SK-N-SH (cell line): ENCODE measurements at regions not wholly inside any gene's neighbourhood (a gene's known extent, or its start where the extent isn't known, plus 50 kb on each side); places are given as distances from the start of the nearest gene placed in this dataset.

Source experiments
- CHD2 ChIP-seq: fragments of 150-350 bp; IDR thresholded peaks from 2 replicates; pipeline ENCODE4 v1.6.1; 2018; ENCODE audit warnings: low read length; ENCODE audit not compliant: partially characterized antibody
- CTCF ChIP-seq: fragments of 200-600 bp; sonication (generic); IDR thresholded peaks from 2 replicates; pipeline ENCODE4 v1.6.1; 2017; ENCODE audit warnings: antibody characterized with exemption, mild to moderate bottlenecking, moderate library complexity
- EP300 ChIP-seq, 2 experiments: IDR thresholded peaks; 2 replicates each; pipeline versions ENCODE4 v1.4.0 to v1.6.1; 2012; ENCODE audit warnings: borderline replicate concordance in 1 of 2, low read depth in 1 of 2, low read length in 1 of 2
- EZH2phosphoT487 ChIP-seq: fragments of 200-600 bp; sonication (generic); IDR thresholded peaks from 2 replicates; pipeline ENCODE4 v1.6.1; 2017; ENCODE audit warnings: low read depth, mixed run types, mild to moderate bottlenecking, antibody characterized with exemption, moderate library complexity, borderline replicate concordance
- JUND ChIP-seq: IDR thresholded peaks from 2 replicates; pipeline ENCODE4 v1.4.0; 2012
- POLR2AphosphoS5 ChIP-seq: IDR thresholded peaks from 2 replicates; pipeline ENCODE4 v1.6.1; 2012; ENCODE audit warnings: low read depth, low read length
- REST ChIP-seq: IDR thresholded peaks from 2 replicates; pipeline ENCODE4 v1.6.1; 2012; ENCODE audit warnings: mild to moderate bottlenecking, low read depth, low read length, moderate library complexity
- RFX5 ChIP-seq: IDR thresholded peaks from 2 replicates; pipeline ENCODE4 v1.6.1; 2012; ENCODE audit warnings: mild to moderate bottlenecking, improper control_type of control experiment, low read length
- SIN3A ChIP-seq: IDR thresholded peaks from 2 replicates; pipeline ENCODE4 v1.6.1; 2012; ENCODE audit warnings: low read depth, mild to moderate bottlenecking, low read length, moderate library complexity, borderline replicate concordance
- USF1 ChIP-seq: IDR thresholded peaks from 2 replicates; pipeline ENCODE4 v1.4.0; 2012; ENCODE audit warnings: low read depth, borderline replicate concordance
- USF2 ChIP-seq: fragments of 150-350 bp; IDR thresholded peaks from 2 replicates; pipeline ENCODE4 v1.6.1; 2017; ENCODE audit warnings: antibody characterized with exemption, low read length, low read depth, borderline replicate concordance
- YY1 ChIP-seq: IDR thresholded peaks from 2 replicates; pipeline ENCODE4 v1.4.0; 2012; ENCODE audit warnings: low read depth, mild to moderate bottlenecking
- ZBTB33 ChIP-seq: IDR thresholded peaks from 2 replicates; pipeline ENCODE4 v1.4.0; 2012; ENCODE audit warnings: low read depth, borderline replicate concordance

GRCh38 chr18:32823226-32823625, 50.4 kb upstream of the KLHL14 start:
- TF ChIP-seq YY1 (no peak), EZH2phosphoT487 (no peak), CTCF (no peak), POLR2AphosphoS5 (no peak), REST (no peak), USF1 (no peak), ZBTB33 (no peak), RFX5 (no peak), EP300 (IDR thresholded peaks at IDR 0.05; ENCODE audit: borderline replicate concordance in 1 of 2, low read depth in 1 of 2, low read length in 1 of 2) (no peak), SIN3A (no peak), JUND (no peak), CHD2 (no peak), USF2 (no peak)
